DND-41 (cell line): ENCODE measurements at regions not wholly inside any gene's neighbourhood (a gene's known extent, or its start where the extent isn't known, plus 50 kb on each side); places are given as distances from the start of the nearest gene placed in this dataset.

Experiments
- ATAC-seq: fragments of 200-7000 bp; cut with Tn5 transposase; 3 replicates; pipeline ENCODE4 v1.9.1; 2021; ENCODE audit warnings: low read depth; ENCODE audit not compliant: insufficient read depth
- DNase-seq: peaks from one replicate; pipeline ENCODE4 v3.0.0-alpha.2; 2020
- H2AFZ ChIP-seq: 2 replicates; pipeline ENCODE4 v1.6.0; 2012; ENCODE audit warnings: low read depth, low read length
- H3K27ac ChIP-seq: 2 replicates; pipeline ENCODE4 v1.5.1; 2012; ENCODE audit warnings: low read length, inconsistent platforms
- H3K27me3 ChIP-seq: fragments of 200-600 bp; sonication (generic); 2 replicates; pipeline ENCODE4 v1.6.0; 2012; ENCODE audit warnings: low read length, mild to moderate bottlenecking, inconsistent platforms; ENCODE audit not compliant: insufficient read depth, poor library complexity
- H3K36me3 ChIP-seq: 2 replicates; pipeline ENCODE4 v1.5.1; 2012; ENCODE audit warnings: low read length, inconsistent platforms; ENCODE audit not compliant: insufficient read depth
- H3K4me1 ChIP-seq: 2 replicates; pipeline ENCODE4 v1.5.1; 2012; ENCODE audit warnings: mild to moderate bottlenecking, low read length; ENCODE audit not compliant: insufficient read depth
- H3K4me2 ChIP-seq: 2 replicates; pipeline ENCODE4 v1.6.0; 2012; ENCODE audit warnings: mild to moderate bottlenecking, moderate library complexity, low read length, inconsistent platforms; ENCODE audit not compliant: insufficient read depth
- H3K4me3 ChIP-seq, 2 experiments: fragments of 200-600 bp in 1 of 2; shearing (Covaris generic) in 1 of 2; 2 replicates each; pipeline ENCODE4 v1.5.1; 2012 to 2016; ENCODE audit warnings: inconsistent platforms in 2 of 2, low read length in 2 of 2, mild to moderate bottlenecking in 2 of 2, low read depth in 1 of 2, moderate library complexity in 1 of 2
- H3K79me2 ChIP-seq: 2 replicates; pipeline ENCODE4 v1.6.0; 2012; ENCODE audit warnings: low read length, inconsistent platforms; ENCODE audit not compliant: insufficient read depth
- H3K9ac ChIP-seq: 2 replicates; pipeline ENCODE4 v1.6.0; 2012; ENCODE audit warnings: low read depth, mild to moderate bottlenecking, inconsistent platforms, low read length, moderate library complexity
- H3K9me3 ChIP-seq: 2 replicates; pipeline ENCODE4 v1.5.1; 2012; ENCODE audit warnings: low read length, moderate library complexity, mild to moderate bottlenecking, inconsistent platforms; ENCODE audit not compliant: insufficient read depth, severe bottlenecking
- H4K20me1 ChIP-seq: 2 replicates; pipeline ENCODE4 v1.6.0; 2012; ENCODE audit warnings: low read length; ENCODE audit not compliant: insufficient read depth
- CTCF ChIP-seq: IDR thresholded peaks from 2 replicates; pipeline ENCODE4 v1.5.1; 2012; ENCODE audit warnings: borderline replicate concordance, low read length, moderate library complexity, mild to moderate bottlenecking; ENCODE audit not compliant: poor library complexity, severe bottlenecking; ENCODE audit errors: extremely low read depth
- EZH2 ChIP-seq: IDR thresholded peaks from 3 replicates; pipeline ENCODE4 v1.6.1; 2012; ENCODE audit warnings: borderline replicate concordance, low read depth, mild to moderate bottlenecking, moderate library complexity, low read length, inconsistent platforms; ENCODE audit not compliant: severe bottlenecking

DNA sequence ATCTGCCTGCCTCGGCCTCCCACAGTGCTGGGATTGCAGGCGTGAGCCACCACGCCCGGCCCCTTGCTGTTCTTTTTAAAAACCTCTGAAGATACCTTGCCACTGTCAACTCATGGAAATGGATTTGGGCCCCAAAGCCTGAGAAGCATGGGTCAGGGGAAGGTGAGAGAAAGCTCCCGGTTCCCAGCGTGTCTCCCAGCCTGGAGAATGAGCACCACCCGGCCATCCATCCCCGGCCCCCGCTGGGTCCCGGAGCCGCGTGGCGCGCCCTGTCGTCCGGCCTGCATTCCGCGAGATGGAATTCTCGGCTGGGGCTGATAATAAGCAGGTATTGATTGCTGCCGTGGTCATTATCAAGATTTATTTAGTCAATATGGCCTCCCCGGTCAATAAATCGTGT lies 126.5 kb upstream of the MYL2 start:
- H3K4me3 ChIP-seq: no peak overlapping the region
- no peaks in the 10 kb centered on the region for H4K20me1 ChIP-seq
- no peaks in the 10 kb centered on the region for H3K4me1 ChIP-seq
- no peak overlapping the region for H3K9ac ChIP-seq
- no peak for ATAC-seq
- TF ChIP-seq EZH2 (no peak), CTCF (no peak)
- H3K4me2 ChIP-seq: no peak overlapping the region
- H3K9me3 ChIP-seq: no peaks in the 10 kb centered on the region
- DNase-seq: no peak
- H3K36me3 ChIP-seq: no peaks in the 10 kb centered on the region
- H2AFZ ChIP-seq: no peak overlapping the region
- no peak overlapping the region for H3K27ac ChIP-seq
- no peaks in the 10 kb centered on the region for H3K27me3 ChIP-seq
- no peaks in the 10 kb centered on the region for H3K79me2 ChIP-seq

- Histone ChIP-seq H3K4me1 (no peaks in the 10 kb centered on the region), H2AFZ (no peak overlapping the region), H3K36me3 (no peaks in the 10 kb centered on the region), H3K4me2 (no peak overlapping the region), H3K27me3 (no peaks in the 10 kb centered on the region), H3K9me3 (no peaks in the 10 kb centered on the region), H3K79me2 (no peaks in the 10 kb centered on the region), H4K20me1 (no peaks in the 10 kb centered on the region), H3K27ac (no peak overlapping the region), H3K4me3 (no peak overlapping the region), H3K9ac (no peak overlapping the region)
- DNase-seq (no peak), ATAC-seq (no peak)
- TF ChIP-seq CTCF (no peak), EZH2 (no peak)
Measured at GRCh38 chr12:111045941-111046340, 125.6 kb upstream of the MYL2 start.

- H3K9me3 ChIP-seq: no peaks in the 10 kb centered on the region
- no peak overlapping the region for H3K4me2 ChIP-seq
- H3K27ac ChIP-seq: no peak overlapping the region
- H3K36me3 ChIP-seq: no peaks in the 10 kb centered on the region
- H3K4me3 ChIP-seq: no peak overlapping the region
- H3K79me2 ChIP-seq: no peaks in the 10 kb centered on the region
- no peak overlapping the region for H3K9ac ChIP-seq
- TF ChIP-seq CTCF: no peak
- no peak for TF ChIP-seq EZH2
- H2AFZ ChIP-seq: no peak overlapping the region
- no peak for DNase-seq
- H3K4me1 ChIP-seq: no peaks in the 10 kb centered on the region
- H4K20me1 ChIP-seq: no peaks in the 10 kb centered on the region
- H3K27me3 ChIP-seq: peaks cover 5% of the 10 kb centered on the region
- ATAC-seq: no peak
Measured at GRCh38 chr12:111041091-111041490, 120.7 kb upstream of the MYL2 start.

- no peak overlapping the region for H2AFZ ChIP-seq
- H3K27me3 ChIP-seq: peaks cover 5% of the 10 kb centered on the region
- H4K20me1 ChIP-seq: no peaks in the 10 kb centered on the region
- TF ChIP-seq EZH2 (no peak), CTCF (no peak)
- H3K36me3 ChIP-seq: no peaks in the 10 kb centered on the region
- H3K9me3 ChIP-seq: no peaks in the 10 kb centered on the region
- H3K4me1 ChIP-seq: no peaks in the 10 kb centered on the region
- no peaks in the 10 kb centered on the region for H3K79me2 ChIP-seq
- H3K4me2 ChIP-seq: no peak overlapping the region
- no peak overlapping the region for H3K27ac ChIP-seq
- DNase-seq (no peak), ATAC-seq (no peak)
- no peak overlapping the region for H3K9ac ChIP-seq
- no peak overlapping the region for H3K4me3 ChIP-seq
Measured at GRCh38 chr12:111040690-111041089, 120.3 kb upstream of the MYL2 start.
